H1 (cell line): ENCODE measurements at regions not wholly inside any gene's neighbourhood (a gene's known extent, or its start where the extent isn't known, plus 50 kb on each side); places are given as distances from the start of the nearest gene placed in this dataset.

Experiments used
- CBX8 ChIP-seq: fragments of 300-800, 300-1000 bp; sonication (generic); IDR thresholded peaks from 2 replicates; pipeline ENCODE4 v1.7.1; 2016; ENCODE audit warnings: low read depth, low read length, borderline replicate concordance
- CEBPB ChIP-seq: IDR thresholded peaks from 2 replicates; pipeline ENCODE4 v1.6.1; 2012; ENCODE audit warnings: low read depth, low read length
- JUND ChIP-seq: IDR thresholded peaks from 2 replicates; pipeline ENCODE4 v1.6.1; 2011; ENCODE audit warnings: mild to moderate bottlenecking, improper control_type of control experiment, low read length
- SUZ12 ChIP-seq: fragments of 200-600 bp; sonication (generic); IDR thresholded peaks from 2 replicates; pipeline ENCODE4 v1.6.1; 2012; ENCODE audit warnings: mild to moderate bottlenecking, inconsistent platforms, low read length, moderate library complexity, mixed read lengths
- TBP ChIP-seq: IDR thresholded peaks from 2 replicates; pipeline ENCODE4 v1.6.1; 2011; ENCODE audit warnings: low read depth, low read length, improper control_type of control experiment
- TF ChIP-seq, protein P1 (sequence below): fragments of 300-600 bp; sonication (generic); IDR thresholded peaks from 2 replicates; pipeline ENCODE4 v1.7.1; 2012; ENCODE audit warnings: low read length, moderate library complexity, mild to moderate bottlenecking, inconsistent platforms; ENCODE audit not compliant: insufficient replicate concordance

DNA sequence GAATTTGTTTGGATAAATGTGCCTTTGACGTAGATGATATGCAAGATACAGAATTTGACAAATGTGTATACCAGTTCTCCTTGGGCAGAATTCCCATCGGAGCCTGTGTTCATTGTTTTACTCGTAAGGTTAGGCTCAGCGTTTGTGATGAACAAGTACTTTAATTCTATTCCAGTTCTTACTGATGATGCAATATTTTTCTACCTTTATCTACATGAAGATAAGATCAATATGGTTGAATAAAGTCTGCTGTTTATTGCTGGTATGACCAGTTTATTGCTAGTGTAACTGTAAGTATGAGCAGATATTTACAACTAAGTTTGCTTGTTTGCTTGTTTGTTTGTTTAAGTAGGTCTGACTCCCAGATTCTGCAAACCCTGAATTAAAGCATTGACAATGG, 145.4 kb upstream of the ADARB2 start (continued):
- TF ChIP-seq, protein P1, sequence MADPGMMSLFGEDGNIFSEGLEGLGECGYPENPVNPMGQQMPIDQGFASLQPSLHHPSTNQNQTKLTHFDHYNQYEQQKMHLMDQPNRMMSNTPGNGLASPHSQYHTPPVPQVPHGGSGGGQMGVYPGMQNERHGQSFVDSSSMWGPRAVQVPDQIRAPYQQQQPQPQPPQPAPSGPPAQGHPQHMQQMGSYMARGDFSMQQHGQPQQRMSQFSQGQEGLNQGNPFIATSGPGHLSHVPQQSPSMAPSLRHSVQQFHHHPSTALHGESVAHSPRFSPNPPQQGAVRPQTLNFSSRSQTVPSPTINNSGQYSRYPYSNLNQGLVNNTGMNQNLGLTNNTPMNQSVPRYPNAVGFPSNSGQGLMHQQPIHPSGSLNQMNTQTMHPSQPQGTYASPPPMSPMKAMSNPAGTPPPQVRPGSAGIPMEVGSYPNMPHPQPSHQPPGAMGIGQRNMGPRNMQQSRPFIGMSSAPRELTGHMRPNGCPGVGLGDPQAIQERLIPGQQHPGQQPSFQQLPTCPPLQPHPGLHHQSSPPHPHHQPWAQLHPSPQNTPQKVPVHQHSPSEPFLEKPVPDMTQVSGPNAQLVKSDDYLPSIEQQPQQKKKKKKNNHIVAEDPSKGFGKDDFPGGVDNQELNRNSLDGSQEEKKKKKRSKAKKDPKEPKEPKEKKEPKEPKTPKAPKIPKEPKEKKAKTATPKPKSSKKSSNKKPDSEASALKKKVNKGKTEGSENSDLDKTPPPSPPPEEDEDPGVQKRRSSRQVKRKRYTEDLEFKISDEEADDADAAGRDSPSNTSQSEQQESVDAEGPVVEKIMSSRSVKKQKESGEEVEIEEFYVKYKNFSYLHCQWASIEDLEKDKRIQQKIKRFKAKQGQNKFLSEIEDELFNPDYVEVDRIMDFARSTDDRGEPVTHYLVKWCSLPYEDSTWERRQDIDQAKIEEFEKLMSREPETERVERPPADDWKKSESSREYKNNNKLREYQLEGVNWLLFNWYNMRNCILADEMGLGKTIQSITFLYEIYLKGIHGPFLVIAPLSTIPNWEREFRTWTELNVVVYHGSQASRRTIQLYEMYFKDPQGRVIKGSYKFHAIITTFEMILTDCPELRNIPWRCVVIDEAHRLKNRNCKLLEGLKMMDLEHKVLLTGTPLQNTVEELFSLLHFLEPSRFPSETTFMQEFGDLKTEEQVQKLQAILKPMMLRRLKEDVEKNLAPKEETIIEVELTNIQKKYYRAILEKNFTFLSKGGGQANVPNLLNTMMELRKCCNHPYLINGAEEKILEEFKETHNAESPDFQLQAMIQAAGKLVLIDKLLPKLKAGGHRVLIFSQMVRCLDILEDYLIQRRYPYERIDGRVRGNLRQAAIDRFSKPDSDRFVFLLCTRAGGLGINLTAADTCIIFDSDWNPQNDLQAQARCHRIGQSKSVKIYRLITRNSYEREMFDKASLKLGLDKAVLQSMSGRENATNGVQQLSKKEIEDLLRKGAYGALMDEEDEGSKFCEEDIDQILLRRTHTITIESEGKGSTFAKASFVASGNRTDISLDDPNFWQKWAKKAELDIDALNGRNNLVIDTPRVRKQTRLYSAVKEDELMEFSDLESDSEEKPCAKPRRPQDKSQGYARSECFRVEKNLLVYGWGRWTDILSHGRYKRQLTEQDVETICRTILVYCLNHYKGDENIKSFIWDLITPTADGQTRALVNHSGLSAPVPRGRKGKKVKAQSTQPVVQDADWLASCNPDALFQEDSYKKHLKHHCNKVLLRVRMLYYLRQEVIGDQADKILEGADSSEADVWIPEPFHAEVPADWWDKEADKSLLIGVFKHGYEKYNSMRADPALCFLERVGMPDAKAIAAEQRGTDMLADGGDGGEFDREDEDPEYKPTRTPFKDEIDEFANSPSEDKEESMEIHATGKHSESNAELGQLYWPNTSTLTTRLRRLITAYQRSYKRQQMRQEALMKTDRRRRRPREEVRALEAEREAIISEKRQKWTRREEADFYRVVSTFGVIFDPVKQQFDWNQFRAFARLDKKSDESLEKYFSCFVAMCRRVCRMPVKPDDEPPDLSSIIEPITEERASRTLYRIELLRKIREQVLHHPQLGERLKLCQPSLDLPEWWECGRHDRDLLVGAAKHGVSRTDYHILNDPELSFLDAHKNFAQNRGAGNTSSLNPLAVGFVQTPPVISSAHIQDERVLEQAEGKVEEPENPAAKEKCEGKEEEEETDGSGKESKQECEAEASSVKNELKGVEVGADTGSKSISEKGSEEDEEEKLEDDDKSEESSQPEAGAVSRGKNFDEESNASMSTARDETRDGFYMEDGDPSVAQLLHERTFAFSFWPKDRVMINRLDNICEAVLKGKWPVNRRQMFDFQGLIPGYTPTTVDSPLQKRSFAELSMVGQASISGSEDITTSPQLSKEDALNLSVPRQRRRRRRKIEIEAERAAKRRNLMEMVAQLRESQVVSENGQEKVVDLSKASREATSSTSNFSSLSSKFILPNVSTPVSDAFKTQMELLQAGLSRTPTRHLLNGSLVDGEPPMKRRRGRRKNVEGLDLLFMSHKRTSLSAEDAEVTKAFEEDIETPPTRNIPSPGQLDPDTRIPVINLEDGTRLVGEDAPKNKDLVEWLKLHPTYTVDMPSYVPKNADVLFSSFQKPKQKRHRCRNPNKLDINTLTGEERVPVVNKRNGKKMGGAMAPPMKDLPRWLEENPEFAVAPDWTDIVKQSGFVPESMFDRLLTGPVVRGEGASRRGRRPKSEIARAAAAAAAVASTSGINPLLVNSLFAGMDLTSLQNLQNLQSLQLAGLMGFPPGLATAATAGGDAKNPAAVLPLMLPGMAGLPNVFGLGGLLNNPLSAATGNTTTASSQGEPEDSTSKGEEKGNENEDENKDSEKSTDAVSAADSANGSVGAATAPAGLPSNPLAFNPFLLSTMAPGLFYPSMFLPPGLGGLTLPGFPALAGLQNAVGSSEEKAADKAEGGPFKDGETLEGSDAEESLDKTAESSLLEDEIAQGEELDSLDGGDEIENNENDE: no peak
- TF ChIP-seq CBX8 (no peak), JUND (no peak), TBP (no peak), CEBPB (0 out of 2 replicates have a peak, but pooled peaks have one; percentile 3), SUZ12 (no peak)
